Heart left ventricle (tissue), 13 donors: ENCODE measurements at regions not wholly inside any gene's neighbourhood (a gene's known extent, or its start where the extent isn't known, plus 50 kb on each side); places are given as distances from the start of the nearest gene placed in this dataset.

ENCODE experiments used
- POLR2A ChIP-seq, 2 donors: fragments of 450-650 bp; IDR thresholded peaks; one replicate each; pipeline ENCODE4 v1.6.1; 2017; ENCODE audit warnings: antibody characterized with exemption in 2 of 2, mild to moderate bottlenecking in 2 of 2, moderate library complexity in 2 of 2
- TF ChIP-seq, protein P1 (sequence below), 12 donors: fragments of 200-600 bp; sonication (generic) in 4 of 12; IDR thresholded peaks; one replicate each; pipeline versions ENCODE4 v1.5.0 to v1.8.0; 2018 to 2022; ENCODE audit warnings: antibody characterized with exemption in 12 of 12, mild to moderate bottlenecking in 5 of 12
- donor health status: ischemic (EF 13 %, LVEDD 7.1; RV severe dilation, severe dysfunction).
- donor health status: DM: no; HTN: yes; CAD: no.
- donor health status: DM: no; HTN: no; CAD: no.
- donor health status: ischemic (EF 25% LVEDD 6.9; RV normal size, moderate dysfunction).
- donor health status: ischemic (EF 25% LVEDD 5.7; RV mildly dilated, moderate dysfunction).
- donor health status: ischemic (EF 35%, LVEDD 5.7; RV mildly dilated, moderate dysfunction).
- donor health status: nonischemic (EF 11% LVEDD 7.7; RV severe dilation, severe dysfunction).
- donor health status: DM: yes; HTN: yes; CAD: no.
- donor health status: PGD.
- donor health status: ischemic (EF 29% LVEDD 5.4; RV normal size, mild dysfunction).
- donor health status: nonischemic (EF 23%, LVEDD 6.1; RV moderate dilation, normal function).

DNA sequence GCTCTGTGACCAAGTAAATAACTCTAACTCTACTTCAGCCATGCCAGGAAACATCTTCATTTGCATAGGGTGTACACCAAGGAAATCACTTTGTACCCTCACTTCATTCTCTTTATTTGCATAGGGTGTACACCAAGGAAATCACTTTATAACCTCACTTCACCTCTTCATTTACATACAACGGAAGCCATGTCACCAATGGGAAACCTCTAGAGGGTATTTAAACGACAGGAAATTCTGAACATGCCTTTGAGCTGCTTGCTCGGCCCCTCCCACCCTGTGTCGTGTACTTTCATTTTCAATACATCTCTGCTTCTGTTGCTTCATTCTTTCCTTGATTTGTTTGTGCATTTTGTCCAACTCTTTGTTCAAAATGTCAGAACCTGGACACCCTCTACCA is 848.1 kb upstream of the FRG1 start:
- TF ChIP-seq, protein P1, sequence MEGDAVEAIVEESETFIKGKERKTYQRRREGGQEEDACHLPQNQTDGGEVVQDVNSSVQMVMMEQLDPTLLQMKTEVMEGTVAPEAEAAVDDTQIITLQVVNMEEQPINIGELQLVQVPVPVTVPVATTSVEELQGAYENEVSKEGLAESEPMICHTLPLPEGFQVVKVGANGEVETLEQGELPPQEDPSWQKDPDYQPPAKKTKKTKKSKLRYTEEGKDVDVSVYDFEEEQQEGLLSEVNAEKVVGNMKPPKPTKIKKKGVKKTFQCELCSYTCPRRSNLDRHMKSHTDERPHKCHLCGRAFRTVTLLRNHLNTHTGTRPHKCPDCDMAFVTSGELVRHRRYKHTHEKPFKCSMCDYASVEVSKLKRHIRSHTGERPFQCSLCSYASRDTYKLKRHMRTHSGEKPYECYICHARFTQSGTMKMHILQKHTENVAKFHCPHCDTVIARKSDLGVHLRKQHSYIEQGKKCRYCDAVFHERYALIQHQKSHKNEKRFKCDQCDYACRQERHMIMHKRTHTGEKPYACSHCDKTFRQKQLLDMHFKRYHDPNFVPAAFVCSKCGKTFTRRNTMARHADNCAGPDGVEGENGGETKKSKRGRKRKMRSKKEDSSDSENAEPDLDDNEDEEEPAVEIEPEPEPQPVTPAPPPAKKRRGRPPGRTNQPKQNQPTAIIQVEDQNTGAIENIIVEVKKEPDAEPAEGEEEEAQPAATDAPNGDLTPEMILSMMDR (IDR thresholded peaks at IDR 0.05), result no peak
- TF ChIP-seq POLR2A (IDR thresholded peaks at IDR 0.05), result no peak
